Activated CD8-positive, alpha-beta memory T cell treated with anti-CD3 and anti-CD28 coated beads, Interleukin-2, amount 50 U/mL, for 48 hours (primary cell): ENCODE measurements at regions not wholly inside any gene's neighbourhood (a gene's known extent, or its start where the extent isn't known, plus 50 kb on each side); places are given as distances from the start of the nearest gene placed in this dataset.
"Not testable (repeated sequence)": the region's sequence is repeated elsewhere in the genome, so short reads cannot be mapped to it uniquely, and the experiment has no call there.

ENCODE experiments used
- DNase-seq: peaks from one replicate; pipeline ENCODE4 v3.0.0-alpha.2; 2020

DNA sequence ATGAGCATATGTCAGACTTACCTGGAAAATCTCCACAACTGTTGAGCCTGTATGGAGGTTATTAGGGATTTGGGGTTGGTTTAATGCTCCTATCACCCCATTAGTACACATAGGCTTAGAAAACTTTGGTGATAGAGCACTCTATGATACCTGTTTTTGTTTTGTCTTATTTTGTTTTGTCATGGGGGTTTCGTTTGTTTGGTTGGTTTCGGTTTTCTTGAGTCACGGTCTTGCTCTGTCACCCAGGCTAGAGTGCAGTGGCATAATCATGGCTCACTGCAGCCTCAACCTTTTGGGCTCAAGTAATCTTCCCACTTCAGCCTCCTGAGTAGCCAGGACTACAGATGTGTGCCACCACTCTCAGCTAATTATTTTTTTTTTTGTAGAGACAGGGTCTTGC lies 70.0 kb downstream of the MZT1 start:
- DNase-seq: no peak

DNA sequence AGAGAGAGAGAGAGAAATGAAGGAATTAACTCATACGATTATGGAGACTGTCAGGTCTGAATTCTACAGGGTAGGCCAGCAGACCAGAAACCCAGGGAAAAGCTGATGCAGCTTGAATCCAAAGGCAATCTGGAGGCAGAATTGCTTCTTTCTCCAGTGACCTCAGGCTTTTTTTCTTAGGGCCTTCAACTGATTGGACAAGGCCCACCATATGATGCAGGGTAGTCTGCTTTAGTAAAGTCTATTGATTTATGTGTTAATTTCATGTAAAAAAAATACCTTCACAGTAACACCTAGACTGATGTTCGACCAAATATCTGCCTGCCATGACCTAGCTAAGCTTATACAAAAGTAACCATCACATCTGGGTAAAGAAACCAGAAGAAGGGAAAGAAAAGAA lies 71.1 kb downstream of the MZT1 start:
- no peak for DNase-seq

DNA sequence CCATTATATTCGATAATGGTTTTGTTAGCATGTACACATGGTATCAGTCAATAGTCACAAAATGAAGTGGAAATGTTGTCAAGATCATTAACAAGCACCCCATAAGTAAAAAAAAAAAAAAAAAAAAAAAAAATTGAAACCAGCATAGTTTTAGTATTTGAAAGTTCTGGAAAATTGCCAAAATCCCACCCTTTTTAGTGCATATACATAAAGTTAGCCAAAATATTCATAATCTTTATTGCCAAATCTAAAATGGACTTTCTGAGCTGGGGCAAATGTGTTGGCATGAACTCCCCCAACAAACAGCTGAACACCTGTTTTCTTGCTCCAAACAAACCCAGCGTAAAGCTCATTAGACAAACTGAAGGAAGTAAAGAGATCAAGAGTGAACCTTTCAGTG lies 73.9 kb downstream of the MZT1 start:
- no peak for DNase-seq

DNA sequence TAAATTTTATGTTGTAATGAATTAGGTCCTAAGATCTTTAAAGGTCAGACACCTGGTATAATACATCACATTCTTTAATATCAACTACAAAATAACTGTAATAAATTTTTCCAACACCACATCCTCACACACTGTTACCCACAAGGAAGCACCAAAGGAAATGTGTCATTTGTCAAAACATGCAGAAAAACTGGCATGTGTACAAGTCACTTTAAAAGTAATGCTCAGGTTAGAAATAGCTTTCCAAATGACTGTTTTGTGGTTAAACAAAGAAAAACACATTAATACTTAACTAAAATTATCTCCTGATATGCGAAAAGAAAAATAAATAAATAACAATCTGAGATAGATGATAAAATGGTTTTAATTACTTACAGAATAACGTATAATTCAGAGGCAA lies 74.7 kb downstream of the MZT1 start:
- DNase-seq: no peak

DNA sequence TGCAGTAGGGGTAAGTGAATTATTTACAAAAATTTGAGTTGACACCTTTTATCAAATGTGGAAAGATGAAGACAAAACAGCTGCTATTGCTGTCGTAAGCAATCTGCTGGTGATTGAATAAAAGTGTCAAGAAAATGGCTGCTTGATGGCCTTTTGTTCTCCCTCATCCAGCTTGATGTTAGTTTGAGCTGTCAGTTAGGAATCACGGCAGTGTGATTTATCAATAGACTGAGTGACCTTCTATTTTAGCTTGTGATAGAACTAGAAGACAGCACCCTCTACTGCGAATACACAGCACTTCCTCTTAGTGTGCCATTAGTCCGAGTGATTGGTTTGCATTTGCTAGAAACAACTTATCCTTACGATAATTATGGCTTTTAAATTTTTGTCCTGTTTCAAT lies 76.3 kb downstream of the MZT1 start:
- no peak for DNase-seq

DNA sequence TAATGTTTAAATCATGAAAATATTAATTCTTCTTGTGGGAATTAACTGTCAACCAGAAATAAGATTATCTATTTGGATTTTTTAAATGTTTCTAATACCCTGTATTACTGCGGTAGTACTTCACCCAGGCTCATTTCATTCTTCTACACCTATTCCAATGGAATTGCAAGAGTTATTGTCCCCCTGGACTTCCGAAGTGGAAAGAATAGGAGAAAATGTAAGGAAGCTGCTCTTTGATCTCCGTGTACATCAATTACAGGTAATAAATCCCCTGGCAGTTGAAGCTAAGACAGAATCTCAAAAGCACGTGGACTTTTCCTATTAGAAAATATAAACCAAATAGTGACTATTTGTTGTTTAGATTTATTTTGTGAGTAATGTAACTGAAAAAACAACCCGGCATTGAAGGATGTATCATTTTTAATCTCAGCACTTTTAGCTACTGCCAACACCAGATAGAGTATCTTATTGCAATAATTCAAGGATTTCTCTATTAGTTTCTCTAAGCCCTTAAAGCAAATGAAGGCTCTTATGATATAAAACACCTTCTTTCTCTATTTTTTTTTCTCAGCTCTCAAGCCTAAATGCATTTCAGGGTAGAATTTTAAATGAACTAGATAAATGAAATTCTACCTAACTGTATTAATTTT lies 77.3 kb downstream of the MZT1 start:
- DNase-seq: no peak

DNA sequence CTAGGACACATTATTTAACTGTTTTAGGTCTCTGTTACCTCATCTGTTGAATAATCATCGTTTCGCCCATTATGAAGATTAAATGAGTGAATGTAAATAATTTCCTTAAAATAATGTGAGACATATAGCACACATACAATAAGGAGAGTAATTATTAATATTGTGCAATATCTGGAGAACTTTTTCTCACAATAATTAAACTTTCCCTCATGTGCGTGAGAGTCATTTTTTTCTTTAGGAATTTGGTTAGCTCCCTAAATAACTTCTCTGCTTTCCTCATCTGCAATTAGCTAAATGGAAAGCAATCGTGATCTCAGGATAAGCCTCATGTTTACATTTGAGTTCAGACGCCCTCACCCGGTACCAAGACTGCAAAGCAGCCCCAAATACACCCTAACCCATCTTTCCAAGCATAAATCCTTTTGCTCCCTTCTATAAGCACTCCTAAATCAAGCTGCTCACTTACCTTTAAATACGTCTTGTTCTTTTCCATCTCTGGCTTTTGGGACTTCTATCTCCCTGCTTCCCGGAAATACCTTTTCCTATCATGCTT lies 78.8 kb downstream of the MZT1 start:
- no peak for DNase-seq

DNA sequence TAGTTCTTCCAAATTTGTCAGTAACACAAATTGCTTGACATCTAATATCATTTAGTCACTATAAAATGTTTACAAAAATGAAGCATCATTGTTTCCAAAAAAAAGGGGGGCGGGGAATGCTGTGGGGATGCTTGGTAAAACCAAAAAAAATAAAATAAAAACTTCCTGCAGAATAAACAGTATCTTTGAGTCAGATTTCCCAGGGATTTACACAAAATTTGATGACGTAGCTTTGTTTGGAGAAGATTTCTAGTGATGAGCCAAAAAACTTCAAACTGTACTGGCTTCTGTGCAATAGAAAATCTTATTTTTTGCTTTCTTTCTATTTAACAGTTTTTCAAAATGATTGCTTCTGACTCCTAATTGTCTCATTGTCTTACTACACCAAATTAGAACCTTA lies 80.0 kb downstream of the MZT1 start:
- no peak for DNase-seq

DNA sequence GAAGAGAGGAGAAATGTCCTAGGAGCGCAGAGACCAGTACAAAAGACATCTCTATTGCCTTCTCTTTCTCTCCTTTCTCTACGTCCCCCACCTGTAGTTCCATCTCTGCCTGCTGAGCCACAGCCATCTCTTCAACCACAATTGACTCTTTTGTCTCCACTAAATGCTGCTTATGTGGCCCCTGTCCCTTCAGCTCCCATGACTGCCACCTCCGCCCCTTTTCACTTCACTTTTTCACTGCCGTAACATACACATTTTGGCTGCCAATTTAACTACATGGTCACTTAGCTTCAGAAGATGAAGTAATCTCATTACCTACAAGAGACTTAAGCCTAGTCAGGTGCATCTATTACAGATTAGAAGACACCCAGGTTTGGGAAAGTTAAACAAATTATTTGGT lies 81.9 kb downstream of the MZT1 start:
- no peak for DNase-seq

DNA sequence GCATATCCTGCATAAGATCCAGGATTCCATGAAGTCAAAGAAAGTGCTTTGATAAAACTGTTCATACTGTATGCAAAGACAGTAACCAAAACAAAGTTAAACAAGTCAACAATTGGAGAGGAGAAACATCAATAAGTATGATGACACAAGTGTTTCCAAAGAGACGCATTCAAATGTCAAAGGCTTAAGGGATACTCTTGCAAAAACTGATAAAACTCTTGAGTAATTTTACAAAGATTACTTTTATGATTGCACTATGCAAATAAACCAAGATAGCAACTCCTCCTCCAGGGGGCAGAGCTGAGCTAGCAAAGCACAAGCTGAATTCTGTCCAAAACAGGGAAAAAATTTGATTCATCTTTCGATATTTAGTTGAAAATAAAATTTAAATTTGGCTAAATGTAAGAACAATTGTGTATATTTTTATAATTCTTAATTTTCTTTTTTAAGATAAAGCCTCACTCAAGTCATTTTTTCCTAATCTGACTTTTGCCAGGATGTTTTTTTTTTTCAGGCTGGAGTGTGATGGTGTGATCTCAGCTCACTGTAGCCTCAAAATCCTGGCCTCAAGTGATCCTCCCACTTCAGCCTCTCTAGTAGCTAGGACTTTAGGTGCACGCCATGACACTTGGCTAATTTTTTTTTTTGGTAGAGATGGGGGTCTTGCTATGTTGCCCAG lies 84.0 kb downstream of the MZT1 start:
- peak; percentile 74 for DNase-seq

DNA sequence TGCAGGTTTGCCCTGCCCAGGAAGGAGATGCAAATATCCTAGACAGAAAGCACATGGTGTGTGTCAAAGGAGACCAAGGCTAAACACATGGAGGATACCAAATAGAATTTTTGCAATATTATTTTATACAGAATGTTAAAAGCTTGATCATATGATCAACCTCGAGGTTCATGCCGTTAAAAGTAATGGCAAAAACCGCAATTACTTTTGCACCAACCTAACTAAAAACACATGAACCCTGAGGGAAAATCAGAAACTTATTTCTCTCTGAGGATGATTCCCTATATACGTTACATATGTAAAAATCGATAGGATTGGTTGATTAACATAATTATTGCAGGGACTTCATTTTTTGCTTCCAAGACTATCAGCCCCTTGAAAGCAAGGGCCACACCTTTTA lies 88.1 kb downstream of the MZT1 start:
- DNase-seq: no peak

DNA sequence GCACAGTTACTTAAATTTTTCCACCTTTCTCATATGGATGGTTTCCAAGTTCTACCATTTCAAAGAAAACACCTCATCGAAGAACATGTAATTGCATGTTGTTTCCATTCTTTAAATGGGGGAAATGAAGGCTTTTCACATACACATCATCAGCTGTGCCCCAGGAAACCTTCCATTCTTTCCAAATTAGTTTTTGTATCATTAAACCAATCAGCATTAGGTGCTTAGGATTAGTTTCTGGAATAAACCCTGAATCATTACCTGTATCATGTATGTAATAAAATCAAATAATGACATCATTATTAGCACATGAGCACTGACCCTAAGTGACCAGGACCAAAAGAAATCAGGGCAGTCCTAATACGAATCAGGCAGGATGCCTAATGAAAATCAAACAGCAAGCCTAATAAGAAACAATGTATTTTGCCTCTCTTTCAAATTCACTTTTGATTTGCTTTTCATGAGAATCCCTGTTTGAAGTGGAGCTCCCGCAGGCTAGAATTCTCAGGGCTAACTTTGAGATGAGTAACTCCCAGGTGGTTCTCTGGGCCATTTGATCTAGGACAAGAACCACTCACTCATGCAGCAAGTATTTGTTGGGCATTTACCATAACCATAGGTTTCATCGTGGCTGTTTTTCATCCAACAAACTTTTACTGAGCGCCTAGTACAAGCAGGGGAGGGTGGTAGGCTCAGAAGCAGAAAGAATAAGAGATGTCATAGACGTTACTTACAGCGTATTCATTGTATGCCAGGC lies 89.2 kb downstream of the MZT1 start:
- DNase-seq: no peak

DNA sequence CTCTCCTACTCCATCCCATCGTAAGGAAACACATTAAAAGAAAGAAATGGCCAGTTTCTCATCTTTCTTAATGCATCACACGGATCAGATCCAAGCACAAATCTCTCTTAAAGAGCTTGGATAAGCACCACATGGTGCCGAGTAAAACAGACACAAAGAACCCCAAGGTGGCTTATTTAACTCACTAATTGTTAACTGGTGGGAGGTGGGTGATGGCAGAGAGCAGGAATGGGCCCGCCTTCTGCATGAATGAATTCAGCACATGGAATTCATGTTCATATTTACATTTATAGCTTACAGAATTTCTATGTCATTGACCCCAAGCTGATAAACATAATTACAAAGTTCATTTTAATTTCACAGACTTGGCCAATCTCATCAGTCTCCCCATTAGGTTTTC lies 89.9 kb downstream of the MZT1 start:
- DNase-seq: no peak

DNA sequence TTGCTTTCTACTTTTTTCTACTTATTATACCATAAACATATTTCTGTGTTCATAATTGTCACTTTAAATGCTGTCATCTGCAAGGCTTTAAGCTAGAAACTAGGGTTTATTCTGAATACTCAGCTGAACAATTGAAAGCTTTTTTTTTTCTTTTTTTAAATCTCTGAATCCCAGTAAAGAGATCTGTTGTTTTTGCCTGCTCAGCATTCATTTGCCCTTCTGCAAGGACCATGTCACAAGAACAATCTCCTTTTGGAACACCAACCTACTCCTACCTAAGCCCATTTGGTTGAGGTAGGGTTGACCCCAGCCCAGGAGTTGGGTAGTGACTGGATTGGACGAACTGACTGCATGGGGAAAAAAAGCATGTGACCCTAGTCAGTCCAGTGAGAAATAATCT lies 92.6 kb downstream of the MZT1 start:
- no peak for DNase-seq

DNA sequence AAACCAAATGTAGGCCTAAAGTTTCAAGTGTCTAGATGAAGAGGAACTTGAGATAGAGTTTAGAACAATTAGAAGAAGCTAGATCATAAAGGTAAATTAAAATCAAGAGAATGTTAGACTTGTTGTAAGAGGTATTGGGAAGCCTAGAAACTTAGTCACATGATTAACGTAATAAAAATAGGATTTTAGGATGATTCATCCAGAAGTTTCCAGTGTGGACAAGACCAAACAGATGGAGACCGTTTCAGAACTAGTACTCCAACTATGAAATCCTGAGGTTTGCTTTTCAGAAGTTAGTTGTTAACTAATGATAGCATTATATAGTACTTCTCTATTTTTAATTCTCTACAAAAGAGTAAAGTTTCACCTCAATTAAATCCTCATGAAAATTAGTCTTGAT lies 104.9 kb downstream of the MZT1 start:
- DNase-seq: no peak

DNA sequence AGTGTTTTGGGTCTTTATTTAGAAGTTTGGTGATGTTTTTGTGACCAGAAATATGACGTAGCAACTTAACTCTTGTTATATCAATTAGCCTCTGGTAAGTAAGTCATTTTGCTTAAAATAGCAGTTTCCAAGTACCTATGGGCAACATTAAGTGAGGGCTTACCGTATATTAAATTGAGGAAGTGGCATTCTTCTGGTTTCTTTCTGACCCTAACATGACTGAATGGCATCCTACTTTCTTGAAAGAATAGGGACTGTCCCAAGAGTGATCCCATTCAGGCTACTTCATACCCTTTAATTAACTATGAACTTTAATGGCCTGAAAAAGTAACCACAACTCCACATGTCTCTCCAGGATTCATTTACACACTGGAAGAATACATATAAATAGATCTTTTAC lies 106.6 kb downstream of the MZT1 start:
- DNase-seq: no peak

DNA sequence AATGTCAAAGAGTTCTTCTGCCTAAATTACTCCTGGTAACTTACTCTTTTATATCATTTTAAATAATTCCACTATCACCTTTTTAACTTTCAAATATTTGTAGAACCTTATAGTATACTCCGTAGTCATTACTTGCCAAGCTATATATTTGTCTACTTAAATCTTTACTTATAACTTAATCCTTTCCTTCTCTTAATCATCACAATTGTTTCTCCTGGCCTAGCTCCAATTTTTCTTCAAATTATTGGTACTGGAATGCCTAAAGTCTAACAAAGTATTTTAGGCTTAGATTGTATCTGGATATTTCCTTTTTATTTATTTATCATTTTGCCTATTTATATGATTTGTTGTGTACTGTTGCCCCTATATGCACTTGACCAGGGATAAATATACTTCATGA lies 109.5 kb downstream of the MZT1 start:
- DNase-seq: no peak

DNA sequence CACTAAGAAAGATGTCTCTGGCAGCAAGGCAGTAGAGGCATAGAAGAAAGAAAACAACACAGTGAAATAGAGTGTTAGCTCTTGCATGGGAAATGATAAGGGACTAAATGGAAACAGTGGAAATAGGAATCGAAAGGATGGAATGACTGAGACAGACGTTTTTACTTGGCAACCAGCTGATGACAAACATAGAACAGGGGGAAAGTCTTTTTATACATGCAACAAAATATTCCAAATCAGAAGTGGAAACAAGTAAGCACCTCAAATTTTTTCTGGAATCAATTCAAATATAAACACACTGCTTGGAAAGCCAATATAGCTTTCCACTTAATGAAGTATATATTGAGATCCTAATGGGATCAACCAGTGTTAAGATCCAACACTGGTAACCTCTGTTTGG lies 110.2 kb downstream of the MZT1 start:
- DNase-seq: no peak

DNA sequence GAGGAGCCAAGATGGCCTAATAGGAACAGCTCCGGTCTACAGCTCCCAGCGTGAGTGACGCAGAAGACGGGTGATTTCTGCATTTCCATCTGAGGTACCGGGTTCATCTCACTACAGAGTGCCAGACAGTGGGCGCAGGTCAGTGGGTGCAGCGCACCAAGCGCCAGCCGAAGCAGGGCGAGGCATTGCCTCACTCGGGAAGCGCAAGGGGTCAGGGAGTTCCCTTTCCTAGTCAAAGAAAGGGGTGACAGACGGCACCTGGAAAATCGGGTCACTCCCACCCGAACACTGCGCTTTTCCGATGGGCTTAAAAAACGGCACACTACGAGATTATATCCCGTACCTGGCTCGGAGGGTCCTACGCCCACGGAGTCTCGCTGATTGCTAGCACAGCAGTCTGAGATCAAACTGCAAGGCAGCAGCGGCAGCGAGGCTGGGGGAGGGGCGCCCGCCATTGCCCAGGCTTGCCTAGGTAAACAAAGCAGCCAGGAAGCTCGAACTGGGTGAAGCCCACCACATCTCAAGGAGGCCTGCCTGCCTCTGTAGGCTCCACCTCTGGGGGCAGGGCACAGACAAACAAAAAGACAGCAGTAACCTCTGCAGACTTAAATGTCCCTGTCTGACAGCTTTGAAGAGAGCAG lies 117.1 kb downstream of the MZT1 start:
- not testable (repeated sequence) for DNase-seq

DNA sequence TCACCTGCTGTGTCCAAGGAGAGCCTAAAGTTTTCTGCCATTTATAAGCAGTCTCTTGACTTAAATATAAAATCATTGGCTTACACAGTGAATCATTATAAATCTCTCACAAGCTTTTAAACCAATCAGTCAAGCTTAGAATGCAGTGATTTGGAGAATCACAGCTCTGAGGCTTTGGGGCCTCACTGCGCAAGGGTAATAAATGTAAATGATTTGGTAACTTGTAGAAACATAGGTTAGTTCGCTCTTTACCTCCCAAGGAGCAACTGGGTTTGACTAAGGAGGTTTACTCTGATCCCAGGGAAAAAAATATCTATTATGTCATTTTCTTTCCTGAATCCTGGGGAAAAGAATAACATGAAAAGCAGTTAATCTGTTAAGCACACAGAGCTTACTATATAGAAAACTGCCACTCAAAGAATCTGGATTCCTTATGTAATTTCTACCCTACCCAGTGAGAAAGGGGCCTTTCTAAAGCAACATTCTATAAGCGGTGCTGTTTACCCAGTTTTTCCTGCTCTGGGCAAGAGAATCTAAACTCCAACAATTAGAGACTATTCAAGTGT lies 128.2 kb downstream of the MZT1 start:
- DNase-seq: no peak

DNA sequence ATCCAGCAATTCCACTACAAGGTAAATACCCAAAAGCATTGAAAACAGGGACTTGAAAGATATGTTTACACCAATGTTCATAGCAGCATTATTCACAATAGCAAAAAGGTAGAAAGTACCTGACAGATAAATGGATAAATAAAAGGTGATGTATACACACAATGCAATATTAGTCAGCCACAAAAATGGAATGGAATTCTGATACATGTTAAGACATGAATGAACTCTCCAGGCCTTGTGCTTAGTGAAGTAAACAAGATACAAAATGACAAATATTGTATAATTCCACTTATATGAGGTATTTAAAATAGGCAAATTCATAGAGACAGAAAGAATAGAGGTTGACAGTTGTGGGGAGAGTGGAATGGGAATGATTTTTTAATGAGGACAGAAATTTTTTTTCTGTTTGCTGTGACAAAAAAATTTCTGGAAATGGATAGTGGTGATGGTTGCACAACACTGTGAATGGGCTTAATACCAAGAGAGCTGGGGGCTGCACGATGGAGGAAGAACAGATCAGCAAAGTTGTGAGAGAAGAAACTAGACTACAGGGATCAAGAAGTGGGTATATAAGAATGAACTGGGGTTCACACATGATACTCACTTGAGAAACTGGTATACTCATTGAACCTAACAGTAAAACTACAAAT lies 137.2 kb downstream of the MZT1 start:
- no peak for DNase-seq

DNA sequence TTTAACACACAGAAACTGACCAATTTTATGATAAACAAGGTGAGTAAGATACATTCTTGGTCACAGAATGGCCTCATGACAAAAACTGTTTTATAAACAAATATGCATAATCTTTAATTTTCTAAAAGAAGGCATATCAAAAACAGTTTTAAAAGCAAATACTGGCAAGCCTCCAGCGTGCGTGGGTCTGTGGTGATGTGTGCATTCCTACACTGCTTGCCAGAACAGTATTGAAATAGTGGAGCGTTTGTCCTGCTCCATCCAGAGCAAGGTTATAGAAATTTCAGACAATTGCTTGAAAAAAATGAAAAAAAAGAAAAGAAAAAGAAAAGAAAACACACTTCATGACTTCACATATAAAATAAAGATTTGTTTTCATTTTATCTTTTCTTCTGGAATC lies 140.9 kb downstream of the MZT1 start:
- no peak for DNase-seq

DNA sequence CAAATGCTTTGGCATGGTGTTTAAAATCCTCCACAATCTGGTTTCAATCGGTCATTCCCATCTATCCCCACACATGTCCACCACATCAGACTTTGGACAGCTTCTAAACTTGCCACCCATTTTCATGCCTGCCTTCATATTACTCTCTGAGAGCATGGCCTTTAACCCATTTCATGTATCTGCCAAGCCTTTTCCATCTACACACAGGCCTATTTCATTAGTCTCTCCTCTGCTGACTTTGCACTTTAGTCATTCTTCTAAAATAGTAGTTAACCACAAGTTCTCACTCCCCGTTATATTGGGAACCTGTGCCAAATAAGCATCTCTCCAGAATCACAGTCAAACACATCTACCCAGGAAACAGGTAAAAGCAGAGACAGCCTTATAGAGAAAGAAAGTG lies 142.2 kb downstream of the MZT1 start:
- DNase-seq: no peak
